NCI-H82 treated with DMSO at 0.1 percent for 48 hours (cell line): ENCODE measurements at regions not wholly inside any gene's neighbourhood (a gene's known extent, or its start where the extent isn't known, plus 50 kb on each side); places are given as distances from the start of the nearest gene placed in this dataset.
"Not testable (repeated sequence)": the region's sequence is repeated elsewhere in the genome, so short reads cannot be mapped to it uniquely, and the experiment has no call there.

Experiments used
- DNase-seq: peaks from one replicate; lab custom pipeline; 2025; ENCODE audit not compliant: unreplicated experiment; lab: John Stamatoyannopoulos, UW

GRCh38 chr6:163766936-163767335 lies 352.4 kb downstream of the QKI start:
- DNase-seq, result no peak

DNA sequence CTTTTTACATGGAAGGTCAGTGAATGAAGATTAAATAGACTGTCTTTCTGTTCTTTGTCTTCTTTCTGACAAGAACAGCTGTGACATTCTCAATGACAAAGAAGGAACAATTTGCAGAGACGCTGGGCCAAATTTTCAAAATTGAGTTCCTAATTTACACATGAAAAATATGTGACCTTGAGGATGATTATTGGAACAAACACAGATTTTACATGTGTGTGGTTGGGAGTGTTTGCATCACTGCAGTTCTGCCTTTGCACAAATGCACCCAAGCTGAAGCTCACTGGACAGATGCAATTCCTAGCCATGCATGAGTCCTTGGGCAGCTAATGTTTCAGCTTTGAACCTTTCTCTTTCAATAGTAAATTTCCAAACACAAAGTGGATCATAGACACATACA lies 350.8 kb downstream of the QKI start:
- no peak for DNase-seq

DNA sequence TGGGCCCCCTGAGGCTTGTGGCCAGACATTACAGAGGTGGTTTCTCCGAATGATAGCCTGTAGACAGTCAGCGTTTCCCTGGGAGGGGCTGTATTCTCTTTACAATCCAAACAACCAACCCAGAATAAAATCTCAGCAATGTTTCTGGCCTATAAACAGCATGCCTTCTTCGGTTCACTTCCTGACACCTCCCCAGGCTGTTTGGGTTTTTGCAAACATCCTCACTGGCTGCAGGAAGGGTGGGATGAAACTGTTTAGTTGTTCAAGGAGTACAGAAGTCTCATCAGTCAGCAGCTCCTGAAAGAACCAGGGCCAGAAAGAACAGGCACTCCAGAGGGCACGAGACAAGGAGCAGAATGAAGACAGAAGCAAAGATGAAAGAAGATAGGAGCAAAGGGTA lies 350.0 kb downstream of the QKI start:
- no peak for DNase-seq

DNA sequence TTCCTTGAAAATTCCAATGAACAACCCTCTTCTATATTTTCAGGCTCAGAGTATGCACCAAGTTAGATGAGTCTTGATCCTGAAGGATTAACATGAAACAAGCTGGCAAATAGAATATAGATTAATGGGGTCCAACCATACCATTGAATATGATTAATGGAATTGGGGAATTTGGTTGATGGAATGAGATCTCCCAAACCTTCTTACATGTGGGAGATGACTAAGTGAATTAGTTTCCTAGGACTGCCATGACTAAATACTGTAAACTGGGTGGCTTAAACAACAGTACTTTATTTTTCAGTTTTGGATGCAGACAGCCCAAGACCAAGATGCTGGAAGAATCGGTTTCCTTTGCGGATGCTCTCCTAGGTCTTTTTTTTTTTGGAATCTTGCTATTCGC lies 347.0 kb downstream of the QKI start:
- no peak for DNase-seq

- DNase-seq, result no peak
These were observed 346.3 kb downstream of the QKI start for GRCh38 chr6:163760860-163761259.

- no peak for DNase-seq
These were observed 345.0 kb downstream of the QKI start for GRCh38 chr6:163759542-163759941.

DNA sequence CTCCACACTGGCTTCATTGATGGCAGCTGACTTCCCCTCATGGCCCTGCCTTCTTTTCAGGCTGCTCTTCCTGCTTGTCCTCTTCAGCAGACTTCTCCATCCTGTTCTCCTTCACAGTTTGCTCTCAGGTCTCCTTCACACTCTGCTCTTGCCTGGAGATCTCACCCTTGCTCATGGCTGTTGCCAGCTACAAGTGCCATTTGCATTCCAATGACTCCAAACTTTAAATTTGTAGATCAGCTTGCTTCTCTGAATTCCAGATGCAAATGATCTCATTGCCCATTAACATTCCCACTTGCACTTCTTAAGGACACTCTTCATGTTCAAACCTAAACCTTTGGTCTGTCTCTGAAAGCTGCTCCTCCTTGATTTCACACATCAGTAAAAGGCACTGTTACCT lies 343.0 kb downstream of the QKI start:
- no peak for DNase-seq

GRCh38 chr6:163756079-163756478 lies 341.6 kb downstream of the QKI start:
- no peak for DNase-seq

DNA sequence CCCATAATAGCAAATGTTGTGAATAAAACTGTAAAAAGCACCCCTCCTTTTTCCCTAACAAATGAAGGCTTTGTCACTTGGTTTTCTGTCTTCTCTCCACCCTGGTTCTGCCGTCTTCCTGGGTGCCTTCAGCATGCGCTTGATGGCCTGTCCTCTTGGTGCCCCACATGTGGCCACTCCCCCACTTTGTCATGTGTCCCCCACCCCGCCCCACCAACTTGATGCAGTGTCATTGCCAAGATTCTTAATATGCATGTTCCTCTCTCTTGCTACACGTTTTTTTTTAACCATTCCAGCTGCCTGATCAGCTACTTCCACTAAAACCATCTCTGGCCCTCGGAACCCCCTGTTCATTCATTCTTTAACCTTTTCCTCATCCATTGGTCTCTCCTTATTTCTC lies 340.3 kb downstream of the QKI start:
- no peak for DNase-seq

GRCh38 chr6:163753430-163753829 lies 338.9 kb downstream of the QKI start:
- no peak for DNase-seq

DNA sequence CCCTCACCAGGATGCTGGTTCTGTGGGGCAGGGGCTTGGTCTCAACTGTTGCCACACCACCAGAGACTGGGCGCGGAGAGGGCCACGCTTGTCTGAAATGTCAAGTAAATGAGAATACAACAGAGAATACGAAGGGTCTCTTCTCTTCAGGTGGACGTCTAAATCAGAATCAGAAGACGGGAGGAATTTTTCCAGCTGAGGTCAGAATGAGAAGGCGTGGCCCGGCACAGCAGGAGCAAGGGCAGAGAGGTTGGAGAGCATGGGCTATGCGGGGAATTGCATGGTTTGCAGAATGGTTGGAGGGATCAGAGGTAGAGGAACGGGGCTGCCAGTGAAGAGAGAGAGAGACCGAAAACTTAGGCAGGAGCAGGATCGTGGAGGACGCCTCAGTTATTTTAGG lies 337.9 kb downstream of the QKI start:
- no peak for DNase-seq

DNA sequence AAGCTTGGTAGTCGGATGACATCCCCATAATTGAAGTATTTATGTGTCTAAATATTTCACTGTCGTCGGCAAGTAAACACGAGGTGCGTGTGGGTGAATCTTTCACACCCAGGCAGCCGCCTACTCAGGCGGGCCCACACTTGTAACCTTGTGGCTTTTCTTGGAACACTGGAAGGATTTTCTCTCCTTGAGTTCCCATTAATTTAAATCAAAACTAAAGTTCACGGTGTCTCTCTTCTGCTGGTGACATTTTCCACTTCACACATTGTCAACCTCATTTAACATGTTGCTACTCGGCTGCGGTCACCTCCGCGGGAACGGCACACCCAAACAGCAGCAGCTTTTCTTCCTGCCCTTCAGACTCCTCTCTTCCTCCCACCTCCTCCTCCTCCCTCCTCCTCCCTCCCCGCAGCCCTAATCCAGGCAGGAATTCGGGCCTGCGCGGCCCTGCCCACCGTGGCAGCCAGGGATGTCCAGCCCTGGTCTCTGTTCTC lies 336.6 kb downstream of the QKI start:
- DNase-seq, result no peak

DNA sequence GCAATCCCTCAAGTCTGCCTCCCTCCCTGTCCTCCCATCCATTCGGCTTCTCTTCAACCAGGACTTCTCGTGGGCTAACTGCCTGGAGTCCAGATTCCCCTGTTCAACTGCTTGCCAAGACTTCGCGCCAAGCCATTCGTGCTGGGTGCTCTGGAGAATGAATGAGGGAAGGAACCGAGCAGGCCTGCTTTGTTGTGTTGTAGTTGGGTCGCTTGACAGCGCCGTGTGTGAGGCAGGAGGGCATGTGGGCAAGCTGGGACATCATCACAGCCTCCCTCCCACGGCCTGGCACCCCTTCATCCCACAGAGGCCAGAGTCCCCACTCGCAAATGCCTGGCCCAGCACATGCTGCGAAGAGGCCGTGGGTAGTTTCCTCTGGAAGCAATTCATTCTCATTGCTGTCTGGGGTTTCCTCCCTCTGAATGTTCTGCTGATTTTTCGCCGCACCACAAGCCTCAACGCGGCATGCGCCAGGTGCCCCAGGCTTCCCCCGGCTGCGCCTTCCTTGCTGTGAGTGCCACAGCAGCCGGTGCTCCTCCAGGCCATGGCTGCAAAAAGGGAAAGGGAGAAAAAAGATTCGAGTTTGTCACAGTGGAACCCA lies 336.0 kb downstream of the QKI start:
- DNase-seq, result no peak

DNA sequence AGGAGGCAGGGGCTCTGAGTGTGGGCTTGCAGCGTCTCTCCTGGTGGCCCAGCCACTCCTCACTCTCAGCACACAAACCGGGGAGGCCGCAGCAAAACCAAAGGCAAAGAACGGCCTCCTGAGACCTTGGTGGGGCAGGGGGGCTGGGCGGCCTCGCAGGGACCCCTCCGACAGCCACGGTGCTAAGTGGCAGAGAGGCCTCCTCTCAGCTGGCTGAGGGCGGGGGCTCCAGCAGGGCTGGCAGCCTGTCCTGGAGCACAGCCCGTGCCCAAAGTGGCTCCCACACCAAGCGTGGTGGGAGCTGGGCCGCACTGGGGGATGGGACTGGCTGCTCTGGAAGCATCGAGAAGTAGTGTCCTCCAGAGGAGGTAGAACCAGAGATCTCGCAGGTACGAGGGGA lies 334.4 kb downstream of the QKI start:
- DNase-seq, result no peak

DNA sequence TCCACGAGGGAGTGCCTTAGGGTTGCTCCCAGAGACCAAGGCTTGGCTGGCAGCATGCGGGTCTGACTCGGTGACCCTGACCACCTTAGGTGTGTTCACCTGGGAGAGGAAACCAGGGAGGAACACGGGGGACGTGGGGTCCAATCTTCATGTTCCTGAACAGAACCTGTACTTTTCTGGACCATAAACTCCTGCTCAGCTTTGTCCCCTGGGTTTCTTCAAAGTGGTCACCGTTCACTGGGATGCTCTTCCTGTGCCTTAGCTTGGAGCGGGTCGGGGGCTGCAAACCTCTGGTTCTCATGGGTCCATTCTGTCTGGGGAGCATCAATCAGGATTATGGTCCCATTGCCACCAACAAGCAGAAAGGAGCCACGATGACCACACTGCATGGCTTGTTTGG lies 333.5 kb downstream of the QKI start:
- no peak for DNase-seq

GRCh38 chr6:163747058-163747457 lies 332.5 kb downstream of the QKI start:
- DNase-seq, result not testable (repeated sequence)

- DNase-seq, result no peak
These were observed 331.2 kb downstream of the QKI start for GRCh38 chr6:163745536-163746400.

DNA sequence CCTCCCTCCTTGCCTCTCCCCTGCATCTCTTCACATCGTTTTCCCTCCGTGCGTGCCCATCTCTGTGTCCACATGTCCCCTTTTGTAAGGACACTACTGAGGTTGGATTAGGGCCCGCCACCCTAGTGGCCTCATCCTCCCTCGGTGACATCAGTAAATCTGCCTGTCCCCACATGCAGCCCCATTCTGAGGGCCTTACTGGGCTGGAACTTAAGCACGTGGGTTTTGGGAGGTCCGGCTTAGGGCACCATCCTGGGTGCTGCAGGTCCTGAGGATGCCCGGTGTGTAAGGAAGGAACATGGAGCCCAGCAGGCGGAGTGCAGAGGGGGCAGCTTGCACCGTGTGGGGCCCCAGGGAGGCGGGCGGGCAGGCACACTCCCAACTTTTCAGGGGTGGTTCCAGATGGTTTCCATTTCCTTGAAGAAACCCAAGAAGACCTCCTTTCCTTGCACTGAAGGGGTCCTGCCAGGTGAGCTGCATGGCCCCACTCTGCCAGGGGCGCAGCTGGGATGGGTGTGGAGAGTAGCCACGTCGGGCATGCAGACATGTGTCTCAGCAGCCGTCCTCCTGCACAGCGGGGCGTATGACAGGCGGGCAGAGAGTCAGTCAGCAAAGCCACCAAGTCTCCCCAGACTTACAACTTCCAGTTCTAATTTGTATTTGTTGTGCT lies 329.9 kb downstream of the QKI start:
- DNase-seq, result no peak

- no peak for DNase-seq
These were observed 329.3 kb downstream of the QKI start for GRCh38 chr6:163743796-163744195.

GRCh38 chr6:163741743-163742363 lies 327.3 kb downstream of the QKI start:
- DNase-seq, result no peak

DNA sequence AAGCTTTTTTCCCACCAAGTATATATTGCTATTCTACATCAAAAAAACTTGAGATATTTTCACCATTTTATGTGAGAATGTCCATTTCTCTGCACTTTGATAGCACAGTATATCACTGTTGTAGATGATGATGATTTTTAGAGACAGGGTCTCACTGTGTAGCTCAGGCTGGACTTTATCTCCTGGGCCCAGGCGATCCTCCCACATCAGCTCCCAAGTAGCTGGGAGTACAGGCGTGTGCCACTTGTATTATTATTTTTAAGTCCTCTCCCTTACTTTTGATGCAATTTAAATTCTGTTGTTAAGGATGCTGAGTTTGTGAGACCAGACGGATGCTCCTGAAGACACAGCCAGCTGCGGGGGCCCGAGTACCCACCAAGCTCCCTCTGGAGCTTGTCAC lies 326.8 kb downstream of the QKI start:
- DNase-seq, result no peak

DNA sequence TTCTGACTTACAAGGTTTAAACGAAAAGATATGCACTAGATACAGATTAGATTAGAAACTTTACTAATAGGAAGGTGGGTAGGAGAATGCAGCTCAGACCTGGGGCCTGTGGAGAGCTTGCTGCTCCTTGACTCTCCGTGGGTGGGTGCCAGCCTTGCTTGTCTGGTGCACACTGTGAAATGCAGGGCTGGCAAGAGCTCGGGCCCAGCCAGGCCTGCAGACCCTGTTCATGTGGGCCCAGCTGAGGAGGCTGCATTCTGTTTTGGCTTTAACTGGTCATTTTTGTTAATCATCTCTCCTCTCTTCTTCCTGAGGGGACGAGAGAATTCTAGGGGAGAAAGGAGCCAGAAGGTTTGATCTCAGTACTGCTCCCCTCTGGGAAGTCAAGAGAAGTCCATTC lies 325.4 kb downstream of the QKI start:
- DNase-seq, result no peak
